ENCODE measurements at regions not wholly inside any gene's neighbourhood (a gene's known extent, or its start where the extent isn't known, plus 50 kb on each side); places are given as distances from the start of the nearest gene placed in this dataset.
"Not testable (repeated sequence)": the region's sequence is repeated elsewhere in the genome, so short reads cannot be mapped to it uniquely, and the experiment has no call there.

- no peaks in the 10 kb centered on the region for H3K9me3 ChIP-seq (ENCODE audit: control insufficient read depth in 2 of 2, low read length in 2 of 2)
Observed at GRCh38 chr11:115981104-115981481, 476.9 kb upstream of the CADM1 start.

GRCh38 chr11:115980337-115981103 lies 476.3 kb upstream of the CADM1 start:
- Histone ChIP-seq H3K36me3 (ENCODE audit: control insufficient read depth in 2 of 2, insufficient read depth in 2 of 2, low read length in 2 of 2) (no peaks in the 10 kb centered on the region), H3K9me3 (ENCODE audit: control insufficient read depth in 2 of 2, low read length in 2 of 2) (no peaks in the 10 kb centered on the region), H3K4me3 (ENCODE audit: low read length in 2 of 2) (peak overlapping the region in 1 of 2 donors; percentile 0), H3K9ac (ENCODE audit: low read length in 2 of 2) (no peak overlapping the region), H3K27me3 (ENCODE audit: control insufficient read depth in 1 of 2, insufficient read depth in 2 of 2, low read length in 2 of 2) (no peaks in the 10 kb centered on the region), H3K27ac (ENCODE audit: low read length) (no peak overlapping the region), H3K4me1 (ENCODE audit: control insufficient read depth, insufficient read depth, low read length) (peaks cover 19% of the 10 kb centered on the region)

More at GRCh38 chr11:115981104-115981481, 476.9 kb upstream of the CADM1 start:
- no peak overlapping the region for H3K9ac ChIP-seq (ENCODE audit: low read length in 2 of 2)
- H3K4me3 ChIP-seq (ENCODE audit: low read length in 2 of 2): no peak overlapping the region
- no peaks in the 10 kb centered on the region for H3K27me3 ChIP-seq (ENCODE audit: control insufficient read depth in 1 of 2, insufficient read depth in 2 of 2, low read length in 2 of 2)
- H3K27ac ChIP-seq (ENCODE audit: low read length): no peak overlapping the region
- no peaks in the 10 kb centered on the region for H3K36me3 ChIP-seq (ENCODE audit: control insufficient read depth in 2 of 2, insufficient read depth in 2 of 2, low read length in 2 of 2)
- peaks cover 19% of the 10 kb centered on the region for H3K4me1 ChIP-seq (ENCODE audit: control insufficient read depth, insufficient read depth, low read length)

GRCh38 chr11:115974703-115975102 lies 470.5 kb upstream of the CADM1 start:
- Histone ChIP-seq H3K27ac (ENCODE audit: low read length) (no peak overlapping the region), H3K36me3 (ENCODE audit: control insufficient read depth in 2 of 2, insufficient read depth in 2 of 2, low read length in 2 of 2) (no peaks in the 10 kb centered on the region), H3K4me3 (ENCODE audit: low read length in 2 of 2) (no peak overlapping the region), H3K9me3 (ENCODE audit: control insufficient read depth in 2 of 2, low read length in 2 of 2) (no peaks in the 10 kb centered on the region), H3K9ac (ENCODE audit: low read length in 2 of 2) (no peak overlapping the region), H3K27me3 (ENCODE audit: control insufficient read depth in 1 of 2, insufficient read depth in 2 of 2, low read length in 2 of 2) (no peaks in the 10 kb centered on the region), H3K4me1 (ENCODE audit: control insufficient read depth, insufficient read depth, low read length) (peaks cover 4% of the 10 kb centered on the region)

- not testable (repeated sequence) for H3K4me3 ChIP-seq (ENCODE audit: low read length in 2 of 2); H3K27ac ChIP-seq (ENCODE audit: low read length); H3K9me3 ChIP-seq (ENCODE audit: control insufficient read depth in 2 of 2, low read length in 2 of 2); H3K36me3 ChIP-seq (ENCODE audit: control insufficient read depth in 2 of 2, insufficient read depth in 2 of 2, low read length in 2 of 2); H3K27me3 ChIP-seq (ENCODE audit: control insufficient read depth in 1 of 2, insufficient read depth in 2 of 2, low read length in 2 of 2); H3K9ac ChIP-seq (ENCODE audit: low read length in 2 of 2)
- peaks cover 21% of the 10 kb centered on the region for H3K4me1 ChIP-seq (ENCODE audit: control insufficient read depth, insufficient read depth, low read length)
Observed at GRCh38 chr11:115967203-115967602, 463.0 kb upstream of the CADM1 start.

GRCh38 chr11:115965767-115966504 lies 461.7 kb upstream of the CADM1 start:
- peaks cover 29% of the 10 kb centered on the region for H3K4me1 ChIP-seq (ENCODE audit: control insufficient read depth, insufficient read depth, low read length)
- no peaks in the 10 kb centered on the region for H3K36me3 ChIP-seq (ENCODE audit: control insufficient read depth in 2 of 2, insufficient read depth in 2 of 2, low read length in 2 of 2)
- no peak overlapping the region for H3K4me3 ChIP-seq (ENCODE audit: low read length in 2 of 2)
- no peak overlapping the region for H3K9ac ChIP-seq (ENCODE audit: low read length in 2 of 2)
- no peaks in the 10 kb centered on the region for H3K9me3 ChIP-seq (ENCODE audit: control insufficient read depth in 2 of 2, low read length in 2 of 2)
- H3K27me3 ChIP-seq (ENCODE audit: control insufficient read depth in 1 of 2, insufficient read depth in 2 of 2, low read length in 2 of 2): no peaks in the 10 kb centered on the region
- no peak overlapping the region for H3K27ac ChIP-seq (ENCODE audit: low read length)

GRCh38 chr11:115964091-115964490 lies 459.9 kb upstream of the CADM1 start:
- no peak overlapping the region for H3K4me3 ChIP-seq (ENCODE audit: low read length in 2 of 2)
- peaks cover 32% of the 10 kb centered on the region for H3K4me1 ChIP-seq (ENCODE audit: control insufficient read depth, insufficient read depth, low read length)
- H3K27ac ChIP-seq (ENCODE audit: low read length): no peak overlapping the region
- no peaks in the 10 kb centered on the region for H3K27me3 ChIP-seq (ENCODE audit: control insufficient read depth in 1 of 2, insufficient read depth in 2 of 2, low read length in 2 of 2)
- no peak overlapping the region for H3K9ac ChIP-seq (ENCODE audit: low read length in 2 of 2)
- no peaks in the 10 kb centered on the region for H3K36me3 ChIP-seq (ENCODE audit: control insufficient read depth in 2 of 2, insufficient read depth in 2 of 2, low read length in 2 of 2)
- H3K9me3 ChIP-seq (ENCODE audit: control insufficient read depth in 2 of 2, low read length in 2 of 2): no peaks in the 10 kb centered on the region

- Histone ChIP-seq H3K27ac (ENCODE audit: low read length) (no peak overlapping the region), H3K4me3 (ENCODE audit: low read length in 2 of 2) (peak overlapping the region; percentile 23 to 66), H3K27me3 (ENCODE audit: control insufficient read depth in 1 of 2, insufficient read depth in 2 of 2, low read length in 2 of 2) (no peaks in the 10 kb centered on the region), H3K4me1 (ENCODE audit: control insufficient read depth, insufficient read depth, low read length) (peaks cover 32% of the 10 kb centered on the region), H3K9me3 (ENCODE audit: control insufficient read depth in 2 of 2, low read length in 2 of 2) (no peaks in the 10 kb centered on the region), H3K36me3 (ENCODE audit: control insufficient read depth in 2 of 2, insufficient read depth in 2 of 2, low read length in 2 of 2) (no peaks in the 10 kb centered on the region), H3K9ac (ENCODE audit: low read length in 2 of 2) (no peak overlapping the region)
Observed at GRCh38 chr11:115963156-115963555, 458.9 kb upstream of the CADM1 start.

GRCh38 chr11:115961159-115962003 lies 457.2 kb upstream of the CADM1 start:
- no peaks in the 10 kb centered on the region for H3K9me3 ChIP-seq (ENCODE audit: control insufficient read depth in 2 of 2, low read length in 2 of 2)
- H3K4me3 ChIP-seq (ENCODE audit: low read length in 2 of 2): no peak overlapping the region
- no peaks in the 10 kb centered on the region for H3K36me3 ChIP-seq (ENCODE audit: control insufficient read depth in 2 of 2, insufficient read depth in 2 of 2, low read length in 2 of 2)
- peak overlapping the region in 1 of 2 donors; percentile 5 for H3K9ac ChIP-seq (ENCODE audit: low read length in 2 of 2)
- no peaks in the 10 kb centered on the region for H3K27me3 ChIP-seq (ENCODE audit: control insufficient read depth in 1 of 2, insufficient read depth in 2 of 2, low read length in 2 of 2)
- H3K4me1 ChIP-seq (ENCODE audit: control insufficient read depth, insufficient read depth, low read length): peaks cover 32% of the 10 kb centered on the region
- no peak overlapping the region for H3K27ac ChIP-seq (ENCODE audit: low read length)

GRCh38 chr11:115959081-115959486 lies 454.9 kb upstream of the CADM1 start:
- H3K9me3 ChIP-seq (ENCODE audit: control insufficient read depth in 2 of 2, low read length in 2 of 2): no peaks in the 10 kb centered on the region
- no peak overlapping the region for H3K27ac ChIP-seq (ENCODE audit: low read length)
- H3K9ac ChIP-seq (ENCODE audit: low read length in 2 of 2): no peak overlapping the region
- peaks cover 23% of the 10 kb centered on the region for H3K4me1 ChIP-seq (ENCODE audit: control insufficient read depth, insufficient read depth, low read length)
- H3K27me3 ChIP-seq (ENCODE audit: control insufficient read depth in 1 of 2, insufficient read depth in 2 of 2, low read length in 2 of 2): no peaks in the 10 kb centered on the region
- H3K36me3 ChIP-seq (ENCODE audit: control insufficient read depth in 2 of 2, insufficient read depth in 2 of 2, low read length in 2 of 2): no peaks in the 10 kb centered on the region
- H3K4me3 ChIP-seq (ENCODE audit: low read length in 2 of 2): no peak overlapping the region

- H3K27ac ChIP-seq (ENCODE audit: low read length): no peak overlapping the region
- H3K9me3 ChIP-seq (ENCODE audit: control insufficient read depth in 2 of 2, low read length in 2 of 2): no peaks in the 10 kb centered on the region
- no peaks in the 10 kb centered on the region for H3K27me3 ChIP-seq (ENCODE audit: control insufficient read depth in 1 of 2, insufficient read depth in 2 of 2, low read length in 2 of 2)
- H3K9ac ChIP-seq (ENCODE audit: low read length in 2 of 2): no peak overlapping the region
- H3K4me3 ChIP-seq (ENCODE audit: low read length in 2 of 2): no peak overlapping the region
- no peaks in the 10 kb centered on the region for H3K36me3 ChIP-seq (ENCODE audit: control insufficient read depth in 2 of 2, insufficient read depth in 2 of 2, low read length in 2 of 2)
- H3K4me1 ChIP-seq (ENCODE audit: control insufficient read depth, insufficient read depth, low read length): peaks cover 16% of the 10 kb centered on the region
Observed at GRCh38 chr11:115958089-115959000, 454.1 kb upstream of the CADM1 start.

Data from stomach smooth muscle (tissue), 2 donors.